Effector memory CD8-positive, alpha-beta T cell (primary cell): ENCODE measurements at regions not wholly inside any gene's neighbourhood (a gene's known extent, or its start where the extent isn't known, plus 50 kb on each side); places are given as distances from the start of the nearest gene placed in this dataset.
A peak's percentile ranks its signal among the peaks of the same experiment; 100 is the strongest.

Source experiments
- ATAC-seq: fragments of 150-1000 bp; cut with Tn5 transposase; replicated peaks from 2 replicates; pipeline ENCODE4 v1.10.0; 2021; ENCODE audit warnings: mild to moderate bottlenecking, moderate library complexity
- DNase-seq, 3 experiments: peaks; one replicate each; pipeline ENCODE4 v3.0.0; 2021
- H3K27ac Mint-ChIP-seq, 2 donors: one replicate each; pipeline ENCODE4 v1.8.0; 2022; ENCODE audit warnings: mild to moderate bottlenecking in 2 of 2, mixed read lengths in 2 of 2, moderate library complexity in 2 of 2
- H3K27me3 Mint-ChIP-seq, 2 donors: one replicate each; pipeline ENCODE4 v1.8.0; 2022; ENCODE audit warnings: mixed read lengths in 2 of 2
- H3K36me3 Mint-ChIP-seq: one replicate; pipeline ENCODE4 v1.8.0; 2022; ENCODE audit warnings: mild to moderate bottlenecking, moderate library complexity, mixed read lengths; ENCODE audit not compliant: insufficient read depth
- H3K4me1 Mint-ChIP-seq, 2 donors: one replicate each; pipeline ENCODE4 v1.8.0; 2022; ENCODE audit warnings: low read depth in 2 of 2, mixed read lengths in 2 of 2
- H3K4me3 Mint-ChIP-seq, 2 donors: one replicate each; pipeline ENCODE4 v1.8.0; 2022; ENCODE audit warnings: mild to moderate bottlenecking in 2 of 2, mixed read lengths in 2 of 2, moderate library complexity in 2 of 2
- H3K9me3 Mint-ChIP-seq, 2 donors: one replicate each; pipeline ENCODE4 v1.8.0; 2022; ENCODE audit warnings: mixed read lengths in 2 of 2

- no peak overlapping the region for H3K27ac Mint-ChIP-seq
- H3K9me3 Mint-ChIP-seq = no peaks in the 10 kb centered on the region
- DNase-seq (no peak), ATAC-seq (no peak)
- H3K4me1 Mint-ChIP-seq = no peaks in the 10 kb centered on the region
- H3K4me3 Mint-ChIP-seq = no peak overlapping the region
- peaks cover 0 to 50% of the 10 kb centered on the region in 2 donors for H3K27me3 Mint-ChIP-seq
- peaks cover 3% of the 10 kb centered on the region for H3K36me3 Mint-ChIP-seq
Observed at GRCh38 chr15:70197318-70197944, 99.7 kb upstream of the TLE3 start.

DNA sequence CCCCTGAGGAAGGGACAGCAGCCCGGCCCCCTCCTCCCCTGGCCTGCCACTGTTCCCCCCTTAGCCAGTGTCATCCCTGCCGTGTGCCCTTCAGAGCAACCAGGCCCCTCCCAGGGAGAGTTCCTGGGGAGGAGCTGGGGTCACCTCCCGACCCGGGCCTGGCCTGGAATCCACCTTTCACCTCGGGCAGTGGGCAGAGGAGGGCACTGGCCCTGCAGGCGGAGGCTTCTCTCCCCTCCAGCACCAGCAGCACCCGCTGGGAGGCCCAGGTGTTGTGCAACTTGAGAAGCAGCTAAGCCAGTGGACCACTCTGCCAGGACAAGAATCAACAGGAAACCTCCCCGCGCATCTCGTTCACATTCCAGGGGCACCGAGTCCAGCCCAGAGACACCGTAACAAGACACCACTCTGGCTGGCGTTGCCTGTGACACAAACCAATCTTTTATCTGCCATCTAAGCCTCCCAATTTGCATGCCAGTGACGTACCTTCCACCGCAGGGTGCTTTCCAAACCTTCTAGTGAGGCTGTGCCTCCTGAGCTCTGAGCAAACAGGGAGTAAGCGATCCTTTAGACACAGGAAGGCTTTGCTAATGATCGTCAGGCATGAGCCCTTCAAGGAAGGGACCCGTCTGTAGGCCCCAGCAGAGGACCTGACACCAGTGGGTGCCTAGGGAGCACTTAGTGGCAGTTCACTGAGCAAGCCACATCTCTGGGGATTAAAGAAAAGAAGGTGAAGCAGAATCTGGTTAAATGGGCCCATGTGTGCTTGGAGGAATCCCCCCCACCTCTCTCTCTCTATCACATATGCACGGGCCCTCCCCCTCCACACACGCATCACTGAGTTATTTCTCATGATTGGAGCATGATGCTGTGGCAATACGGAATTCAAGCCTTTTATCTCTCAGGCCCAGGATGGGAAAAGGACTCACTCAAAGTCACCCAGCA lies 98.9 kb upstream of the TLE3 start:
- H3K4me3 Mint-ChIP-seq = no peak overlapping the region
- ATAC-seq = peak; percentile 61

GRCh38 chr15:70195587-70196305 lies 98.0 kb upstream of the TLE3 start:
- H3K9me3 Mint-ChIP-seq = peaks cover 0 to 2% of the 10 kb centered on the region in 2 donors
- H3K27ac Mint-ChIP-seq = no peak overlapping the region
- no peak for DNase-seq
- H3K4me1 Mint-ChIP-seq = no peaks in the 10 kb centered on the region
- ATAC-seq = no peak
- peaks cover 3% of the 10 kb centered on the region for H3K36me3 Mint-ChIP-seq
- no peak overlapping the region for H3K4me3 Mint-ChIP-seq
- H3K27me3 Mint-ChIP-seq = peaks cover 0 to 57% of the 10 kb centered on the region in 2 donors

More for the DNA sequence above, 98.9 kb upstream of the TLE3 start:
- H3K27ac Mint-ChIP-seq = peak overlapping the region in 1 of 2 donors; percentile 16
- H3K27me3 Mint-ChIP-seq = peaks cover 0 to 51% of the 10 kb centered on the region in 2 donors
- H3K36me3 Mint-ChIP-seq = peaks cover 3% of the 10 kb centered on the region
- no peaks in the 10 kb centered on the region for H3K4me1 Mint-ChIP-seq
- peaks cover 0 to 2% of the 10 kb centered on the region in 2 donors for H3K9me3 Mint-ChIP-seq
- DNase-seq = no peak

DNA sequence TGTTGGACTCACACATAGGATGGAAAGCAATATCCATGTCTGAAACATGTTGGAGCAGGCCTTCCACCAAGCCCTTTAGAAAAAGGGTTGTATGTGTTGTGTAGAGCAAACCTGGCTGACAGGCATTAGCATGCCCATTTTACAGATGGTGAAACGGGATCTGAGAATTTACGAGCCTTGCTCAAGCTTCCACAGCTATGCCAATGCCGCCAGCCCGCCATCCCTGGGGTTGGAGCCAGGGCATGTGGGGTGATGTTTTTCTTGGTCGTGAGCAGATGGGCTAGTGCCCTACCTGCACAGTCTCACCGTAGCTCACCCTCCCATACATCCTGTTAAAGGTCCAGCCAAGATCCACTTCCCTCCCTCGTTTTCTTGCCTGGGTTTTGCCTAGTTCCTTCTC lies 97.5 kb upstream of the TLE3 start:
- H3K9me3 Mint-ChIP-seq = peaks cover 0 to 2% of the 10 kb centered on the region in 2 donors
- peaks cover 3% of the 10 kb centered on the region for H3K36me3 Mint-ChIP-seq
- no peak overlapping the region for H3K27ac Mint-ChIP-seq
- ATAC-seq (no peak), DNase-seq (no peak)
- H3K4me1 Mint-ChIP-seq = no peaks in the 10 kb centered on the region
- peaks cover 0 to 57% of the 10 kb centered on the region in 2 donors for H3K27me3 Mint-ChIP-seq
- H3K4me3 Mint-ChIP-seq = no peak overlapping the region

DNA sequence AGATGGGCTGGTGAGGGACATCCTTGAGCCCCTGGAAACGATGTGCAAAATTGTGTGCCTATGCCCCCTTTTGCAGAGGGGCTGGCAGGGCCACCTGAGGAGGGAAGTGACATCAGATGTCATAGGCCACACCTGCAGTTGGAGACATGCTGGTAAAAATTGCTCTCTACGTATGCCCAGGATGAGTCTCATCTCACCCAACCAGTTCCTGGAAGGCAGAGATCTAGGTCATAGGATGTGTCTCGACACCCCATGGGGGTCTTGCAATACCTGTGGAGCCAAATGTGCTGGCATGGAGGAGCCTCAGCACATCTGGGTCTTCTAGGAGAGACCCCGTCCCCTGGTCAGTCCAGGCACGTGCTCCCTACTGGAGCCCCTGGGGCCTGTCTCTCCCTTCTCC lies 96.5 kb upstream of the TLE3 start:
- DNase-seq (no peak), ATAC-seq (no peak)
- Mint-ChIP-seq H3K9me3 (peaks cover 0 to 2% of the 10 kb centered on the region in 2 donors), H3K27ac (no peak overlapping the region), H3K27me3 (peaks cover 0 to 57% of the 10 kb centered on the region in 2 donors), H3K4me1 (no peaks in the 10 kb centered on the region), H3K4me3 (no peak overlapping the region), H3K36me3 (peaks cover 3% of the 10 kb centered on the region)

GRCh38 chr15:70193734-70194133 lies 96.0 kb upstream of the TLE3 start:
- Mint-ChIP-seq H3K4me1 (no peaks in the 10 kb centered on the region), H3K27me3 (peaks cover 0 to 57% of the 10 kb centered on the region in 2 donors), H3K4me3 (no peak overlapping the region), H3K9me3 (peaks cover 0 to 2% of the 10 kb centered on the region in 2 donors), H3K36me3 (peaks cover 3% of the 10 kb centered on the region), H3K27ac (no peak overlapping the region)
- ATAC-seq = no peak
- DNase-seq = no peak

- no peak for DNase-seq
- no peak for ATAC-seq
- Mint-ChIP-seq H3K9me3 (peaks cover 0 to 2% of the 10 kb centered on the region in 2 donors), H3K4me1 (no peaks in the 10 kb centered on the region), H3K27ac (no peak overlapping the region), H3K27me3 (peaks cover 0 to 53% of the 10 kb centered on the region in 2 donors), H3K36me3 (peaks cover 3% of the 10 kb centered on the region), H3K4me3 (no peak overlapping the region)
Observed at GRCh38 chr15:70192490-70192889, 94.8 kb upstream of the TLE3 start.

- H3K27me3 Mint-ChIP-seq = peaks cover 0 to 48% of the 10 kb centered on the region in 2 donors
- no peak overlapping the region for H3K27ac Mint-ChIP-seq
- ATAC-seq (no peak), DNase-seq (no peak)
- no peak overlapping the region for H3K4me3 Mint-ChIP-seq
- H3K36me3 Mint-ChIP-seq = peaks cover under 1% of the 10 kb centered on the region
- no peaks in the 10 kb centered on the region for H3K4me1 Mint-ChIP-seq
- H3K9me3 Mint-ChIP-seq = peaks cover 0 to 2% of the 10 kb centered on the region in 2 donors
Observed at GRCh38 chr15:70192041-70192440, 94.3 kb upstream of the TLE3 start.

- Mint-ChIP-seq H3K27ac (no peak overlapping the region), H3K4me1 (no peaks in the 10 kb centered on the region), H3K4me3 (no peak overlapping the region), H3K27me3 (peaks cover 0 to 41% of the 10 kb centered on the region in 2 donors), H3K36me3 (no peaks in the 10 kb centered on the region), H3K9me3 (peaks cover 0 to 2% of the 10 kb centered on the region in 2 donors)
- DNase-seq = no peak
- no peak for ATAC-seq
Observed at GRCh38 chr15:70190965-70191364, 93.2 kb upstream of the TLE3 start.

DNA sequence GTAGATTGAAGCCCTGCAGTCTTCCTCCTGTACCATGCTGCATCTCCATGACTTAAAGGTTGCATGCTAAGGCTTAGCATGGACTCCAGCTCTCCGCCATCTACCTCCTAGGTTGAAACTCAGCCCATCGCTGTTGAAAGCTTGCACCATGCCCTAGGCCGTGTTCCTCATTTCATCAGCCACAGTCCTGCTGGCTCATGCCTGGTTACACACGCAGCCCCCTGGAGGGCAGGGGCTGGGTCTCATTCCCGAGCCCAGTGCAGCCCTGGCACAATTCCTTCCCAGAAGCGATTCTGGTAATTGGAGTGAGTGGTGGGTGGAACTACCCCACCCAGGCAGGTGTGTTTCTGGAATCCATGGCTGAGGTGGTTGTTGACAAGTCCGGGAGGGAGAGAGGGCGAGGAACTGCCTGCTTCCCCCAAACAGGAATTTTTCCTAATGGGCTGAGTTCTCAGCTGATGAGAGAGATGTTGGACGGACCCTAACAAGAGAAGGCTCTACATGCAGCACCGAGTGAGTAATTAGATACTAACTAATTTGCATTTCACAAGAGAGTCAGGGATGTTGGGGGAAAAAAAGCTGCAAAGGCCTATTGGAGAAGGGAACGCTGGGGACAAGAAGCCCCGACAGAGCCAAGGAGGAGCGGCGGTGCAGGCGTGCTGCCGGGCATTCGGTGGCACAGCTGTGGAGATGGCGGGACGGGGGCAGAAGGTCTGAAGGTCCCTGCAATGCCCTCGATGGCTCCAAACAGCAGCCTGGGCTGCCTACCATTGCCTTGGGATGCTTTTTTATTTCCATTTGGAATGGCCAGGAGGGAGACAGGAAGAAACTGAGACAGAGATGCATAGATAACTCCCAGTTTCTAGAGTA lies 92.3 kb upstream of the TLE3 start:
- Mint-ChIP-seq H3K36me3 (no peaks in the 10 kb centered on the region), H3K27me3 (peaks cover 0 to 40% of the 10 kb centered on the region in 2 donors), H3K27ac (no peak overlapping the region), H3K4me1 (no peaks in the 10 kb centered on the region), H3K4me3 (no peak overlapping the region), H3K9me3 (peaks cover 0 to 2% of the 10 kb centered on the region in 2 donors)
- ATAC-seq = no peak
- no peak for DNase-seq

DNA sequence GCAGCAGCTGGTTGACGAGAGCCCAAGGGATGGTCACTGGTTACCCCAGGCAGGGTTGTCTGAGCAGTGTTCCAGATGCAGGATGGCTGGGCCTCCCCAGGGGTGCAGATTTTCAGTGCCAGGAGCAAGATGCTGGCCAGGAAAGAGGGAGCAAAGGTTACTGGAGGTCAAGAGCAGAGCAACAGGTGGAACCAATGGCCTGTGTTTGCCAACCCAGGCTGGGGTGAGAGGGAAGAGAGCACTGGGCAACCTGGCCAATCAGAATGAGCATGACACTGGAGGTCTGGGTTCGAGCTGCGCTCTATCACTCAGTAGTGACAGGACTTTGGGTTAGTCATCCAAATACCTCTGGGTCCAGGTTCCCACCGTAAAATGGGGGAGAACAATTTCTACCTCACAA lies 90.6 kb upstream of the TLE3 start:
- Mint-ChIP-seq H3K9me3 (peaks cover 0 to 2% of the 10 kb centered on the region in 2 donors), H3K36me3 (no peaks in the 10 kb centered on the region), H3K4me1 (no peaks in the 10 kb centered on the region), H3K4me3 (no peak overlapping the region), H3K27me3 (peaks cover 0 to 22% of the 10 kb centered on the region in 2 donors), H3K27ac (no peak overlapping the region)
- DNase-seq (no peak), ATAC-seq (no peak)

- ATAC-seq = no peak
- H3K4me1 Mint-ChIP-seq = no peaks in the 10 kb centered on the region
- no peak for DNase-seq
- H3K27me3 Mint-ChIP-seq = peaks cover 0 to 15% of the 10 kb centered on the region in 2 donors
- peaks cover 0 to 2% of the 10 kb centered on the region in 2 donors for H3K9me3 Mint-ChIP-seq
- no peak overlapping the region for H3K27ac Mint-ChIP-seq
- H3K4me3 Mint-ChIP-seq = no peak overlapping the region
- no peaks in the 10 kb centered on the region for H3K36me3 Mint-ChIP-seq
Observed at GRCh38 chr15:70187331-70187730, 89.6 kb upstream of the TLE3 start.
